Right ventricle myocardium inferior (tissue), 1 donor: ENCODE measurements at regions not wholly inside any gene's neighbourhood (a gene's known extent, or its start where the extent isn't known, plus 50 kb on each side); places are given as distances from the start of the nearest gene placed in this dataset.
A peak's percentile ranks its signal among the peaks of the same experiment; 100 is the strongest.

Experiments
- ATAC-seq: fragments of 200-7000 bp; cut with Tn5 transposase; one replicate; pipeline ENCODE4 v1.9.1; 2020; ENCODE audit warnings: mild to moderate bottlenecking, moderate library complexity
- DNase-seq: peaks from one replicate; pipeline ENCODE4 v3.0.0; 2021; ENCODE audit errors: missing footprints
- intact Hi-C: fragments of 100-400 bp; cut with DNase I; formaldehyde crosslinking; loops from one replicate; pipeline ENCODE4 v1.11.0; 2022
- donor health status: DM: no; HTN: yes; CAD: no; lungs with severe emphysema.

DNA sequence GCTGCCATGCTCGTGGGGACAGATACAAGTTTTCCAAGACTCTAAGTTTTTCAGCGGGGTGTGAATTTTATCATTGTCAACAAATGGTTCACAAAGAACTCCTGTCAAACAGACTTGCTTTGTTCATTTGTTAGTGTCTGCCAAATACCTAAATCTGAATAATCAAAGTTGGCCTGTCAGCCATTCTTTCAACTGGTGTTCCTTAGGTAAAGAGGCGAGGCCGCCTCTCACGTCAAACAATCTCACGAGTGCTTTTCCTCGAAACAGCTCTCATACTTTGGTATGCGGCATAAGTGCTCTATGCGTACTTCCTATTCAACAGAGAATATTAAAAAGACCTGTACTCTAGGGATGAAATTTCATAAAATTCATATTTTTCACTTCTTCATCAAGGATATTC, 51.4 kb upstream of the KANK4 start:
- DNase-seq (no peak), ATAC-seq (no peak)
- intact Hi-C loops = no loop called here

DNA sequence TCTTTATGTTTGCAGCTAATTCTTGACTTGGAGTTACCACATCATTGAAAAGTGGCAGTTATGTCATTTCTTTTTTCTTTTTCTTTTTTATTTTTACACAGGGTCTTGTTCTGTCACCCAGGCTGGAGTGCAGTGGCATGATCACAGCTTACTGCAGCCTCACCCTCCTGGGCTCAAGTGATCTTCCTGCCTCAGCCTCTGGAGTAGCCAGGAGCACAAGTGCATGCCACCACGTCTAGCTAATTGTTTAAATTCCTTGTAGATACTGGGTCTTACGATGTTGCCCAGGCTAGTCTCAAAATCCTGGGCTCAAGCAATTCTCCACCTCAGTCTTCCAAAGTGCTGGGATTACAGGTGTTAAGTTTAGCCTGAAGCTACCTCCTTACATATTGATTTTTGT, 52.1 kb upstream of the KANK4 start:
- no peak for DNase-seq
- ATAC-seq = no peak
- intact Hi-C loops = no loop called here

DNA sequence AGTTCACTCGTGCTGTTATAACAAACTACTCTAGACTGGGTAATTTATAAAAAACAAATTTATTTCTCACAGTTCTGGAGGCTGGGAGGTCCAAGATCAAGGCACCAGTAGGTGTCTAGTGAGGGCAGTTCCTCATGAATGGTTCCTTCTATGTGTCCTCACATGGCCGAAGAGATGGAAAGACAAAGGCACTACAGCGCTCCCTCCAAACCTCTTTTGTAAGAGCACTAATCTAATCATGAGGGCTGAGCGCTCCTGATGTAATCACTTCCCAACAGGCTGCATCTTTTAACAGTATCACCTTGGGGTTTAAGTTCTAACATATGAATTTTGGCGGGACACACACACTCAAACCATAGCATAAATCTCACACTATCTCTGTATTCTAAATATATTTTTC, 54.0 kb upstream of the KANK4 start:
- intact Hi-C loops = no loop called here
- ATAC-seq (no peak), DNase-seq (no peak)

DNA sequence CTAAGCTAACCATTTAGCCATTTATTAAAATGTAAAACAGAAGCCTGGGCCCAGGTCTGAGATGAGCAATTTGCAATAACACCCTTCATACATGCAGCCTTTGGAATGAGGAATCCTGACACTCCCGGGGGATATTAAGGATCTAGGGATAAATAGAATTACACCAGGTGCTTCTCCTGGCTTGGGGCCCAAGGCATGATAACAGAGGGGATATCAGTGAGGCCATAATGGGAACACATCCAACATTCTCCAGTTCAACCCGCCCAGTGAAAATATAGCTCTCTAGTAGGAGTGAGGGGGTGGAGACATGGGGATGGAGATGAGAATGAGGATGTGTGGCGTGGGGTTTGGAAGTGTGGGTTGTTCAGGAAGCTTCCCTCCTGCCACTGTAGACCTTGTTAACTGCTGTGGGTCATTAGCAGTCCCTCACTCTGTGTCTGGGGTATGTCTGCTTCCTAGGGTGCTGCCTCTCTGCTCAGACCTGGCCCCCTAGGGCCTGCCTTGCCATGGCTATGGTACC, 57.9 kb upstream of the KANK4 start:
- no peak for ATAC-seq
- intact Hi-C loops = no loop called here
- DNase-seq = no peak

DNA sequence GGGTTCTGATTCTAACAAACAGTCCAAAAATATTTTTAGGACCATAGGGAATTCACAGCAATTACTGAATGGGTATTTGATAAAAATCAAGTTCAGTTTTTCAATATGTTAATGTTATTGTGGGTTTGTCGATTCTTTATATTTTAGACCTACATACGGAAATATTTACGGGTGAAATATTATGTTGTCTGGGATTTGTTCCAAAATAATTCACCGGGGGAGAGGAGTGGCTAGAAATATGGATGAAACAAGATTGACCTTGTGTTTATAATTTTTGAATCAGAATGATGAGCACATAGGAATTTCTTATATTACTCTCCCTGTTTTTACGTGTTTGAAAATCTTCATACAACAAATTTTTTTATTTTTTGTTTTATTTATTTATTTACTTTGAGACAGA, 56.7 kb upstream of the USP1 start:
- ATAC-seq = no peak
- intact Hi-C loops = no loop called here
- DNase-seq = no peak

DNA sequence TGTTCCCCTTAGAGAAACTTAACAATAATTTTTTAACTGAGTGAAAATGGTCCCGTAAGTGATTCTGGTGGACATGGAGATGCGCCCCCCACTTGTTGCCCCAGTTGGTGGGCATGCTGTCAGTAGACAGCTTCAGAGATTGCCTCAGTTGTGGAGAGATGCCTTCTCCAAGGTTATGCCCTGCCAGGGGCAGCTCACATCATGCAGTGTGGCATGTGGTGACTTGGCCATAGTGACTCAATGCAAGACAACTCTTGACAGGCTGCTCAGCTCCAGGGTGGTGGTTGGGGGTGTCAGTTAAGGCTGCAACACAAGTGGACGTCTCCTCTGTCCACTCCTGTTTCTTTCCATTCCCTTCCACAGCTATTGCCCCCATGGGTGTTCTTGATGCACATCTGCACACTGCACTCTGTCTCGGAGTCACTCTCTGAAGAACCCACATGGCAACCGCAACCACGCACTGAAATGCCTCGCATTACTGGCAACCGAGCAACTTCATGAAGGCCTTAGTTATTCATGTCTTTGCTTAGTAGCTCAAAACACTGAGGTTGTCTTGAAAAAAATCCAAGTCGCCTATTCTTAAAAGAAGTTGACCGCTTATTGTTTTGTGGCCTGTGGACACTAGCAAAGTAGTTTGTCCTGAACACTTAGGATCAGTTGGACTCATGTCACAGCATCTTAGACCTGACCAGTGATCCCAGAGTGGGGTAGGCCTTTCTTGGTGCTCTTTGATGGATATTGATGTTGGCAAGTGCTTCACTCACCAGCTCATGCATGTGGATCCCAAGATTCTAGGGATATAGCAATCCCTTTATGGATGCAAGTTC, 54.8 kb upstream of the USP1 start:
- ATAC-seq (no peak), DNase-seq (no peak)
- intact Hi-C loops = no loop called here

DNA sequence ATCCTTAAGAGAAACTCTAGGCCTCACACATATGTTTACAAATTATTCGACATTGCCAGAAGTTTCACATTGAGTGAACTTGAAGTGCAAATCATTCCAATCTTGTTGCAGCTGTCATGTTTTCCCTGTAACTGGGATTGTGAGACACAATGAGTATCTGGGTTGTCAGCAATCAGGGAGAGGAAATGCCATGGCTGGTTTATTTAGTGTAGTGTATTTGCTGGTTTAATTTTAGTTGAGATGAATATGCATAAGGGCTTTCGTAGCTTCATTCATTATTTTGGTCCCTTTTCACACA, 54.2 kb upstream of the USP1 start:
- intact Hi-C loops = no loop called here
- ATAC-seq (no peak), DNase-seq (no peak)

DNA sequence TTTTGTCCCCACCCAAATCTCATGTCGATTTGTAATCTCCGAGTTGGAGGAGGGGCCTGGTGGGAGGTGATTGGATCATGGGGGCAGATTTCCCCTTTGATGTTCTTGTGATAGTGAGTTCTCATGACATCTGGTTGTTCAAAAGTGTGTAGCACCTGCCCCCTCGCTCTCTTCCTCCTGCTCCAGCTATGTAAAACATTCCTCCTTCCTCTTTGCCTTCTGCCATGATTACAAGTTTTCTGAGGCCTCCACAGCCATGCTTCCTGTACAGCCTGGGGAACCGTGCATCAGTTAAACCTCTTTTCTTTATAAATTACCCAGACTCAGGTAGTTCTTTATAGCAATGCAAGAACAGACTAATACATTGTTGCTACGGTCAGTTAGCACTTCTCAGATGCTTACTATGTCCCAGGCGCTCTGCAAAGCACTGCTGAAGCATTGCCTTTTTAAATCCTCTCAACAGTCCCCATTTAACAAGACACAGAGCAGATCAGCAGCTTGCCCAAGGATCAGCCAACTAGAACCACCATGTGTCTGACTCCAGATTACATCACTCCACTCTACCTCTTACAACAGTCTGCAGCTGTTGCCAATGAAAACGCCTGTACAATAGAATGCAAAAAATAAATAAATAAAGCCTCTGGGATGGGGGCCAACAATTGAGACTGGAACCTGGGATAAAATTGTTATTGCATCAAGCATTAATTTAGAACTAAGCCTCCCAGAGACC, 52.4 kb upstream of the USP1 start:
- DNase-seq (no peak), ATAC-seq (peak; percentile 75)
- intact Hi-C loops = no loop called here

DNA sequence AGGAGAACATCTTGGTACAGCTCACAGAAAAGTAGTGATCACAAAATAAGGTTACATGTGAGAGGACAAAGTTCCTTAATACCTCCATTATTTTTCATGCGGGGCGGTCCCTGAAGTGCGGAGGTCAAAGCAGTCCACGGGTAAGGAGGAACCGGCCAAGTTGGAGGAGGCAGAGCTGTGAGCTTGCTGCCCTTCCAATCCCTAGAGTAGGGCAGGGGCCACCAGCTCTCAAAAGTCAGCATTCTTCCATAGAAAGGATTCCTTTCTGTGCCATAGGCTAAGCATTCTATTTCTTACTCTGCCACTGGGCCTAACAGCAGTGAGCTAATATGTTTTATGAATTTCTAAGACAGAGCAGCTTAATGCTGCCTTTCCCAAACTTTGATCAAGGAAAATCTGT, 50.9 kb upstream of the USP1 start:
- no peak for ATAC-seq
- no peak for DNase-seq
- intact Hi-C loops = no loop called here

DNA sequence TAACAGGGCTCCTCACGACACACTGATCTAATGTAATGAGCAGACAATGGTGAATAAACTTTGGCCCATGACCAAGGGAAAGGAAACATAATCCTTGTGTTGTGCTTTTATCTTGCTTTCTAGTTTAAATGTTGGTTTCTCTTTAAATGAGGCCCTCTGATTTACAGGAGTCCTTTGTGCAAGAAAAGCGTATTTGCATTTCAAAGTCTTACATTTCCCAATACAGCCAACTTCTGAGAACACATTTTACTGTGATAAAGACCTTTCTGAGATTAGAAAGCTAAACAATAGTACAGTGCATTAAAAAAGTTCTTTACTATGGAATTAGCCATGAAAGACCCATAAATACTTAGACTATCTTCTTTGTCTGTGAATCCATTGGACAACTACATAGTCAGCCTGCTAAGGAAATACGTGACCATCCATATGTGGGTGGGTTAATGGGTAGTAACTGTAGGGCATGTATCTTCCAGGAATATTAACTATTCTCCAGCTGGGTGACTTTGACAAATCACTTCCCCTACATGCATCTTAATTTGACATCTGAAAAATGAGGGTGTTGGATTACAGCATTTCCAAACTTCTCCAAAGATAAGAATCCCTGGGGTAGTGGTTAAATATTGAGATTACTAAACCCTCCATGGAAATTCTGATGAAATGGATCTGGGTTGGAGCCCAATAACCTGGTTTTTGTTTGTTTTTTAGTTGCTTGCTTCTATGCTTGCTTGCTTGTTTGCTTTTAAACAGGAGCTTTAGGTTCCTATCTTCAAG, 50.3 kb upstream of the USP1 start:
- ATAC-seq (no peak), DNase-seq (no peak)
- intact Hi-C loops = no loop called here
